Small intestine (tissue), 7 donors: ENCODE measurements at regions not wholly inside any gene's neighbourhood (a gene's known extent, or its start where the extent isn't known, plus 50 kb on each side); places are given as distances from the start of the nearest gene placed in this dataset.

Experiments
- DNase-seq, 2 donors: peaks; one replicate each; pipeline versions ENCODE4 v3.0.0 to v3.0.0-alpha.2; 2013
- FAIRE-seq: peaks from 2 replicates; lab custom pipeline; 2012; peaks lifted over from hg19 to GRCh38; lab: Jason Lieb, UNC
- H3K27ac ChIP-seq, 3 donors: one replicate each; pipeline ENCODE4 v1.5.1; 2013; ENCODE audit warnings: low read length in 2 of 3, mild to moderate bottlenecking in 2 of 3, control low read depth in 1 of 3, inconsistent platforms in 1 of 3, low read depth in 1 of 3, moderate library complexity in 1 of 3
- H3K27me3 ChIP-seq, 3 donors: one replicate each; pipeline ENCODE4 v1.6.1; 2013; ENCODE audit warnings: low read length in 3 of 3, inconsistent platforms in 1 of 3; ENCODE audit not compliant: control insufficient read depth in 3 of 3, insufficient read depth in 3 of 3
- H3K36me3 ChIP-seq, 3 donors: one replicate each; pipeline ENCODE4 v1.6.1; 2013; ENCODE audit warnings: low read length in 3 of 3, inconsistent platforms in 1 of 3, low read depth in 1 of 3, mild to moderate bottlenecking in 1 of 3, moderate library complexity in 1 of 3; ENCODE audit not compliant: control insufficient read depth in 3 of 3, insufficient read depth in 2 of 3
- H3K4me1 ChIP-seq, 3 donors: one replicate each; pipeline ENCODE4 v1.6.1; 2013; ENCODE audit warnings: low read length in 2 of 3, inconsistent platforms in 1 of 3, low read depth in 1 of 3, mild to moderate bottlenecking in 1 of 3, moderate library complexity in 1 of 3; ENCODE audit not compliant: control insufficient read depth in 3 of 3, insufficient read depth in 2 of 3
- H3K4me3 ChIP-seq, 3 donors: one replicate each; pipeline ENCODE4 v1.5.1; 2013; ENCODE audit warnings: low read length in 3 of 3, control low read depth in 1 of 3, inconsistent platforms in 1 of 3, low read depth in 1 of 3, mild to moderate bottlenecking in 1 of 3, moderate library complexity in 1 of 3
- H3K9me3 ChIP-seq, 2 donors: one replicate each; pipeline ENCODE4 v1.6.1; 2013; ENCODE audit warnings: low read depth in 1 of 2, low read length in 1 of 2; ENCODE audit not compliant: control insufficient read depth in 2 of 2, insufficient read depth in 1 of 2
- WGBS, 3 donors: extraction: QIAGEN DNeasy Blood & Tissue Kit; methylation state at CpG; one replicate each; pipeline ENCODE4 v1.1.7; 2013; 5-methylcytosine and 5-hydroxymethylcytosine counted together
- donor health status: healthy with polysubstance abuse.
- donor health status: control.
- donor health status: control.
- donor health status: Bipolar disorder and iron deficiency.
- donor health status: healthy.

DNA sequence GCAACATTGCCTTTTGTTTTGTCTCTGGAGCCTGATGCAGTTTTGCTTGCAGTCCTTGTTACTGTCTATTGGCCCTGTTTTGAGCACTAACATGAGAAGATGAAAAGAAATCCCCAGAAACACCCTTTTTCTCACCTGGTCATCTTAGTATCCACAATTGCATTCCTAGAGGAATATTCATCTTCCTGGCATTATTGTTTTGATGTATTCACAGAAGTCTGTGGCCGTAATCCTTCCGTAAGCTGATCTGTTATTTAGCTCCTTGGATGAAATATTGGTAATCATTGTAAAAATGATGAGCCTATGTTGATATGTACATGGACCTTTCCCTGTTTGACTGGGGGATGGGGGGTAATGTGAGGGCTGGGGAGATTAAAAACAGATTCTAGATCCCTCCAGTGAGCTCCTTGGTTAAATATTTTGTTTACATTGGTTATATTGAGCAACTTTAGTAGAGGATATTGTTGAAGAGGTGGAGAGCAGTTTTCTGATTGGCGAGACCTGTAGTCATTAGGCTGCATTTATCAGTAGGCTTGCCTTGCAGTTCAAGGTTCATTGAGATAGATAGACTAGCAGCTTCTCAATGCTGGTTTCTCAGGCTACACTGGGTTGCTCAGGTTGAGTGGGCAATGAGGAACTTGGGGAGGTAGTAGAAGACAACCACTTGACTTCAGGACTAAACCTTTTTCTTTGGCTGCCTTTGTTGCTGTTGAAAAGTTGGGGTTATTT is 117.5 kb downstream of the MACIR start:
- no peaks in the 10 kb centered on the region for H3K9me3 ChIP-seq
- FAIRE-seq (peak; percentile 5), DNase-seq (peak; percentile 77 to 92)
- H3K36me3 ChIP-seq: no peaks in the 10 kb centered on the region
- H3K4me1 ChIP-seq: peaks cover 3 to 30% (median 7%) of the 10 kb centered on the region in 3 donors
- H3K4me3 ChIP-seq: no peak overlapping the region
- peak overlapping the region in 1 of 3 donors; percentile 59 for H3K27ac ChIP-seq
- 20 to 70% (median 51%) methylated on average over 3 of the region's 3 CpGs for WGBS, 3 donors
- H3K27me3 ChIP-seq: no peaks in the 10 kb centered on the region

DNA sequence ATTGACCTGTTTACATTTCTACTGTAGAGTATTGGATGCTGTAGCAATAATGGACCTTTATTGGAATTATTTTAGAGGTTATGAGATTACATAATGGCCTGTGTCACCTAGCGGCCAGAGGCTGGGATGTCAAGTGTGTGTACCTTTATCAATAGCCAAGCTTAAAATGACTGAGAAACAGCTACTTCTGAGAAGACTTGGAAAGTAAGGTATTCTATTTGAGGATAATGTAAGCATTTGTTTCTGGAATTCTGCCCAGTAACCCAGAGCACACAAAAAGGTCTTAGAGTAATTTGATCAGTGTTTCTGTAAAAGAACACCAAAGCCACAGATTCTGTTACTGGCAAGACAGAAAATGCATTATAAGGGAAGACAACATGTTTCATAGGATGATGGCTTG is 116.8 kb downstream of the MACIR start:
- peak overlapping the region in 1 of 3 donors; percentile 52 for H3K27ac ChIP-seq
- DNase-seq: peak; percentile 13 to 32
- no peaks in the 10 kb centered on the region for H3K36me3 ChIP-seq
- WGBS, 3 donors: 37 to 53% (median 41%) methylated on average over 1 of the region's 1 CpG
- no peaks in the 10 kb centered on the region for H3K27me3 ChIP-seq
- no peak for FAIRE-seq
- no peaks in the 10 kb centered on the region for H3K9me3 ChIP-seq
- peaks cover 3 to 30% (median 7%) of the 10 kb centered on the region in 3 donors for H3K4me1 ChIP-seq
- no peak overlapping the region for H3K4me3 ChIP-seq

DNA sequence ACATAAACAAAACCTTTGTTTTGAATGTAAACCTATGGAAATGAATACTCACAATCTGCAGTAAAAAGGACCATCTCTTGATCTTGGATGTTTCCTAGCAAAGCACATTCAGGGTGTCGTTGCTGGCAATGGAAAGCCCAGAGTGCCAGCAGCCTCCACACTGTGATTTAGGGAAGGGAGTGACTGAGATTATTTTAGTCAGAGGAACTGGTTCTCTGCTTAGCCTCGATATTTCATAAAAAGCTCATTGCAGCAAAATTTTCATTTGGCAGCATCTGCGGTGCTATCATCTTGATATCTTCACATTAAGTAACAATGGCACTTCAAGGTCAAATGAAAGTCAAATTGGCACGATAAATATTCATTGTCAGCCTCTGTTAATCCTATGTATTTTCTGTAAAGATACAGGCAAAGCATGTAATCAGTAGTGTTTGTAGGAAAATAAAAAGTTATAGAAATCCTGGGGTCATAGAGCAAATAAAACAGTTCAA is 116.0 kb downstream of the MACIR start:
- peaks cover 0 to 3% of the 10 kb centered on the region in 2 donors for H3K9me3 ChIP-seq
- H3K27ac ChIP-seq: peak overlapping the region in 1 of 3 donors; percentile 44
- H3K36me3 ChIP-seq: no peaks in the 10 kb centered on the region
- 60 to 70% (median 67%) methylated on average over 4 of the region's 4 CpGs for WGBS, 3 donors
- no peak overlapping the region for H3K4me3 ChIP-seq
- no peak for FAIRE-seq
- H3K4me1 ChIP-seq: peaks cover 3 to 30% (median 7%) of the 10 kb centered on the region in 3 donors
- H3K27me3 ChIP-seq: no peaks in the 10 kb centered on the region
- no peak for DNase-seq

DNA sequence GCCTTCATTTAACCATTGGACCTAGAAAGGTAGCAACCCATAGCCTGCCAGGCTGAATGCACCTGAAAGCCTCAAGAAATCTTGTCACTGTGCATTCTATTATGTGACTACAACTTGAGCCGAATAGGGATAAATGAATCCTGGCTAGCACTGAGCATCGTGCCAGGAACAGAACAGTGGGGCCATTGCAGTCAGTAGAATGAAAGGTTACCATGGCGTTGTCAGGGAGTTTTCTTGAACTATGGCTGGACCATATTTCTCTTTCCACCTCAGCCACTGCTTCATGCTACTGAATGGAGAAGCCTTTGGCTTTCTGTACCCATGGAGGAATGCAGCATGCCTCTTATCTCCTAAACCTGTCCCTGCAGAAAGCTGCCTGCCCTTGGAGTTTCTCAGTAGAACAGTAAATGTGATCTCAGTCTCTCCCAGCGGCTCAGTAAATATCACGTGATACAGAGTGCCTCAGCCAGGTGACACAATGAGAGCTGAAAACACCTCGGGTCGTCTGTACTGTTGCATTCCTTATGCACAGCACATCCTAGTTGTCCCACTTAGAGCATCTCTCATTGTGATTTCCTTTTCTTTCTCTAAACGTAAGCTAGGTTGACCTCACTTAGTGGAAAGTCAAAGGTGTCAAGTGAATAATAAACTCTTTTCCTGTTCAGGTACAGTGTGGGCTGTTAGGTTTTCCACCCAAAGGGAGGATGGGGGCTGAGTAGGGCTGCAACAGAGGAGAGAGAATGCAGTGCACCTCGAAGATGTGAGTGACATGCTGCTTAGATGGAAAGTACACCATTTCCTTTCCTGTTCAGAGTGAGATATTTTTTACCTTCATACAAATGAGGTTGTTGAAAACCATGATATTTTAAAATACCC is 115.3 kb downstream of the MACIR start:
- H3K27ac ChIP-seq: peak overlapping the region in 1 of 3 donors; percentile 65
- no peaks in the 10 kb centered on the region for H3K36me3 ChIP-seq
- 46 to 56% (median 55%) methylated on average over 9 of the region's 9 CpGs for WGBS, 3 donors
- FAIRE-seq: no peak
- H3K4me1 ChIP-seq: peaks cover 3 to 30% (median 7%) of the 10 kb centered on the region in 3 donors
- DNase-seq: peak; percentile 20 to 81
- H3K4me3 ChIP-seq: no peak overlapping the region
- no peaks in the 10 kb centered on the region for H3K27me3 ChIP-seq
- H3K9me3 ChIP-seq: peaks cover 0 to 3% of the 10 kb centered on the region in 2 donors

DNA sequence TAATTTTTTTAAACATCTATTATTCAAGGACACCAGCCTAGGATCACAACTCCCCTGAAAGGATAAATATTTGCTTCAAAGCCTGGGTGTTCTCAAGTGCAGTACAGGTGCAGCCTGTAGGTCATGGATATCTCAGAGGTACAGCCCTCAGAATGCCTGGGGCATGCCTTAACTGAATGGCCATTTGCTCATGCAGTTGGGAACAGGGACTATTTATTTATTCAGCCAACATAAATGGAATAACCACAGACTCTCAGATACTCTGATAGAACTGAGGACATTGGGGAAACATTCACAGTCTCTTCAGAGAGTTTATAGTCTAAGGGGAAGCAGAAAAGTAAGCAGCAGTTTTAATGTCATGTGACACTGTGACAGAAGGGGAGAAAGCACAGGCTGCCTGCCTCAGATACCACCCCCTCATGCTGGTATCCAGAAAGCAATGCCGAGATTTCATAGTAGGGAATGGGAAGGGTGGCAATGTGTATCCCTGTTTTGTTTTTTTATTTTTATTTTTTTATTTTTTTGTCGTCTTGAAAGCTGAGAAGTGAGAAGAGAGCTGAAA is 112.6 kb downstream of the MACIR start:
- H3K27ac ChIP-seq: no peak overlapping the region
- no peaks in the 10 kb centered on the region for H3K36me3 ChIP-seq
- DNase-seq (peak in 1 of 2 donors; percentile 20), FAIRE-seq (no peak)
- H3K4me3 ChIP-seq: no peak overlapping the region
- WGBS, 3 donors: 66 to 86% (median 76%) methylated on average over 2 of the region's 2 CpGs
- no peaks in the 10 kb centered on the region for H3K27me3 ChIP-seq
- peaks cover 3 to 30% (median 7%) of the 10 kb centered on the region in 3 donors for H3K4me1 ChIP-seq
- peaks cover 0 to 3% of the 10 kb centered on the region in 2 donors for H3K9me3 ChIP-seq

DNA sequence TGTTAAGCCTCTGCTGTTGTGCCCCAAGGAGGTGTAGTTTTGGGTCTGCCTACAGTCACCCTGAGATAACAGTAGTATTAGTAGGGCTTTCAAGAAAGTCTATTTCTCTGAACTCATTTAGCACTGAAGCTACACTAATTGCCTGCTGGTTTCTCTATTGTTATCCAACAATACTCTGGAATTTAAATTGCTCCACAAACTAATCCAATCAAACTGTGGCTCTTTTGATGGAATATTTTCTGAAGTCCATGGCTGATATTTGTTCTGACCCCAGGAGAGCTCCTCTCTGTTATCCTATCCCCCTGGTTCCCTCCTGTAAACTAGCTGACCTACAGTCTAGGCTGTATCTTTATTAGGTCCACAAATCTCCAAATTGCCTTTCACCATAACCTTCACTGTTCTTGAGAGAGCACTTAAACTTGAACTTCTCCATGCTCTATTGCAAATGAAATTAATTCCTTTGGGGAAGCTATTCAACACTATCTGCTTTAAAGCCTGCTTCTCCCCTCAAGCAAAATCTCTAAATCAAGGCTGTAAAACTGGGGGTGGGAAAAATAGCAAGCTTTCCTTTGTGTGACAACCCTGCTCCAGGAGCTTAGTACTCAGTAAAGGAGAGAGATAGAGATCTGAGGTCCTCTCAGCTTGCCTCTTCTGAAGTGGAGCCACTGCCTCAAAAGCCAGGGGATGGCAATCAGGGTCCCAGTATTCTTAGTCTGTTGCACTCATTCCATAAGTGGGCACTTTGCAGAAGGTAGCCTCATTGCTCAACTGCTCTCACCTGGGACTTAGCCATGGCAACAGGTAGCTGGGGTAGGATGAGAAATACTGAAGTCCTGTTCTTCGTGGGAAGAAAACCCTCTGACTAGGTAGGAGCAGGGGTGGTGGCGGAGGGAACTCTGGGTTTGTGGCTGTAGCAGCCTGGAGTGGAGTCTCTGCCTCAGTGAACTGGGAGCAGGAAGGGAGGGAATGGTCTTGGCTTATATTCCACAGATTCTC is 110.9 kb downstream of the MACIR start:
- no peak overlapping the region for H3K27ac ChIP-seq
- no peaks in the 10 kb centered on the region for H3K27me3 ChIP-seq
- 82 to 91% (median 90%) methylated on average over 2 of the region's 2 CpGs for WGBS, 3 donors
- DNase-seq (no peak), FAIRE-seq (no peak)
- H3K36me3 ChIP-seq: no peaks in the 10 kb centered on the region
- H3K4me1 ChIP-seq: peaks cover 0 to 17% (median 0%) of the 10 kb centered on the region in 3 donors
- H3K4me3 ChIP-seq: no peak overlapping the region
- peaks cover 0 to 3% of the 10 kb centered on the region in 2 donors for H3K9me3 ChIP-seq

DNA sequence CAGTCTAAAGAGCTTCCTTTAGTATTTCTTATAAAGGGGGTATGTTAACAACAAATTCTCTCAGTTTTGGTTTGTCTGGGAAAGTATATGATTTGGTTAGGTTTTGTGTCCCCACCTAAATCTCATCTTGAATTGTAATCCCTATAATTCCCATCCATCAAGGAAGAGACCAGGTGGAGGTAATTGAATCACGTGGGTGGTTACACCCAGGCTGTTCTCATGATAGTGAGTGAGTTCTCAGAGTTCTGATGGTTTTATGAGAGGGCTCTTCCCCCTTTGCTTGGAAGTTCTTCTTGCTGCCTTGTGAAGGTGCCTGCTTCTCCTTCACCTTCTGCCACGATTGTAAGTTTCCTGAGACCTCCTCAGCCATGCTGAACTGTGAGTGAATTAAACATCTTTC is 109.1 kb downstream of the MACIR start:
- peaks cover 0 to 3% of the 10 kb centered on the region in 2 donors for H3K9me3 ChIP-seq
- no peak overlapping the region for H3K4me3 ChIP-seq
- H3K4me1 ChIP-seq: peaks cover 0 to 4% (median 0%) of the 10 kb centered on the region in 3 donors
- no peaks in the 10 kb centered on the region for H3K27me3 ChIP-seq
- DNase-seq (peak in 1 of 2 donors; percentile 46), FAIRE-seq (no peak)
- no peaks in the 10 kb centered on the region for H3K36me3 ChIP-seq
- 43 to 67% (median 55%) methylated on average over 2 of the region's 2 CpGs for whole genome bisulfite sequencing, 3 donors
- no peak overlapping the region for H3K27ac ChIP-seq
